Sigmoid colon (tissue), 3 donors: ENCODE measurements at regions not wholly inside any gene's neighbourhood (a gene's known extent, or its start where the extent isn't known, plus 50 kb on each side); places are given as distances from the start of the nearest gene placed in this dataset.

Source experiments
- POLR2A ChIP-seq, 2 donors: fragments of 450-650 bp; IDR thresholded peaks; one replicate each; pipeline ENCODE4 v1.6.1; 2016; ENCODE audit warnings: antibody characterized with exemption in 2 of 2, mild to moderate bottlenecking in 2 of 2, moderate library complexity in 2 of 2
- TF ChIP-seq, protein P1 (sequence below), 4 experiments: fragments of 450-650 bp in 3 of 4; fragments of 200-600 bp in 1 of 4; IDR thresholded peaks; one replicate each; pipeline ENCODE4 v1.5.1; 2016 to 2019; ENCODE audit warnings: antibody characterized with exemption in 4 of 4, mild to moderate bottlenecking in 3 of 4, moderate library complexity in 2 of 4

DNA sequence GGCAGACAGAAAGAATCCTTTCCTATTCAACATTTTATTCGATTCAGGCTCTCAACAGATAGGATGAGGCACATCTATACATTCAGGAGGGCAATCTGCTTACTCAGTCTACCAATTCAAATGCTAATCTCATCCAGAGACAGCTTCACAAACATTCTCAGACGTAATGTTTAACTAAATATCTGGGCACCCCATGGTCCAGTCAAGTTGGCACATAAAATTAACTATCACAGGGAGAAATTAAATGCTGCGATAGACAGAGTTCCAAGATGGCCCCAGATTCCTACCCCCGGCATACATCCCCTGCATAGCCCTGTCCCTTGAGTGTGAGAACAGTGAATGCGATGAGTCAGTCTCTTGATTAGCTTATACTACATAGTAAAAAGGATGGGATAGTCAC, 184.3 kb downstream of the FGFR2 start:
- TF ChIP-seq, protein P1, sequence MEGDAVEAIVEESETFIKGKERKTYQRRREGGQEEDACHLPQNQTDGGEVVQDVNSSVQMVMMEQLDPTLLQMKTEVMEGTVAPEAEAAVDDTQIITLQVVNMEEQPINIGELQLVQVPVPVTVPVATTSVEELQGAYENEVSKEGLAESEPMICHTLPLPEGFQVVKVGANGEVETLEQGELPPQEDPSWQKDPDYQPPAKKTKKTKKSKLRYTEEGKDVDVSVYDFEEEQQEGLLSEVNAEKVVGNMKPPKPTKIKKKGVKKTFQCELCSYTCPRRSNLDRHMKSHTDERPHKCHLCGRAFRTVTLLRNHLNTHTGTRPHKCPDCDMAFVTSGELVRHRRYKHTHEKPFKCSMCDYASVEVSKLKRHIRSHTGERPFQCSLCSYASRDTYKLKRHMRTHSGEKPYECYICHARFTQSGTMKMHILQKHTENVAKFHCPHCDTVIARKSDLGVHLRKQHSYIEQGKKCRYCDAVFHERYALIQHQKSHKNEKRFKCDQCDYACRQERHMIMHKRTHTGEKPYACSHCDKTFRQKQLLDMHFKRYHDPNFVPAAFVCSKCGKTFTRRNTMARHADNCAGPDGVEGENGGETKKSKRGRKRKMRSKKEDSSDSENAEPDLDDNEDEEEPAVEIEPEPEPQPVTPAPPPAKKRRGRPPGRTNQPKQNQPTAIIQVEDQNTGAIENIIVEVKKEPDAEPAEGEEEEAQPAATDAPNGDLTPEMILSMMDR (IDR thresholded peaks at IDR 0.05) = no peak
- TF ChIP-seq POLR2A (IDR thresholded peaks at IDR 0.05) = no peak
